ENCODE measurements at regions not wholly inside any gene's neighbourhood (a gene's known extent, or its start where the extent isn't known, plus 50 kb on each side); places are given as distances from the start of the nearest gene placed in this dataset.

DNA sequence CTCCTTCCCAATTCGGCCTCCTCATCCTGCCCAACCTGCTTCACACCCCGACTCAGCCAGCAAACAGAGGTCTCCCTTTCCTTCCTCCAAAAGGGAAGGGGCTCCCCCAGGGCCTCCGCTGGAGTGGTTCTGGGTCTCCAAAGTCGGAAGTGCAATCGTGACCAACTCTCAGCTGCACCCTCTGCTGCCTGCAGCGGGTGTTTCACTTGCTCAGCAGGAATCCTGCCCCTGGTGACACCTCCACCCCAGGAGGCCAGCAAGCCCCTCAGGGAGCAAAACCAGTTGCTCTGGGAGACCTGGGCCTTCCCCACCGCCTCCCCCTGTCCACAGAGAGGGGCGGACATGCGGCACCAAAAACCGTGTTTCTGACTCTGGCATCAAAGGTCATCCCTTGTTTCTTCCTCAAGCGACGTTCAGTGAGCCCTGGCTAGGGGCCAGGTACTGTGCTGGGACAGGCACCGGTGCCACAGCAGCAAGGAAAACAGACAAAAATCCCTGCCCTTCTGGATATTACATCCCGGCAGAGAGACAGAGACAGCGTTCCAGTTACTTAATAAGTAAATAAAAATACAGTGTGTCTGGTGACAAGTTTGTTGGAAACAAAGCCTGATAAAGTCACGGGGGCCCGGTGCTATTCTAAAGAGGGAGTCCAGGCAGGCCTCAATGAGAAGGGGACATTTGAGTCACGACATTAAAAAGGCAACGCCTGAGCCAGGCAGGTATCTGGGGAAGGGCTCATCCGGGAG, 219.0 kb downstream of the BMP7 start:
- in situ Hi-C loops (cut with MboI; ENCODE audit: low sequenced_read_pairs) = no loop called here

DNA sequence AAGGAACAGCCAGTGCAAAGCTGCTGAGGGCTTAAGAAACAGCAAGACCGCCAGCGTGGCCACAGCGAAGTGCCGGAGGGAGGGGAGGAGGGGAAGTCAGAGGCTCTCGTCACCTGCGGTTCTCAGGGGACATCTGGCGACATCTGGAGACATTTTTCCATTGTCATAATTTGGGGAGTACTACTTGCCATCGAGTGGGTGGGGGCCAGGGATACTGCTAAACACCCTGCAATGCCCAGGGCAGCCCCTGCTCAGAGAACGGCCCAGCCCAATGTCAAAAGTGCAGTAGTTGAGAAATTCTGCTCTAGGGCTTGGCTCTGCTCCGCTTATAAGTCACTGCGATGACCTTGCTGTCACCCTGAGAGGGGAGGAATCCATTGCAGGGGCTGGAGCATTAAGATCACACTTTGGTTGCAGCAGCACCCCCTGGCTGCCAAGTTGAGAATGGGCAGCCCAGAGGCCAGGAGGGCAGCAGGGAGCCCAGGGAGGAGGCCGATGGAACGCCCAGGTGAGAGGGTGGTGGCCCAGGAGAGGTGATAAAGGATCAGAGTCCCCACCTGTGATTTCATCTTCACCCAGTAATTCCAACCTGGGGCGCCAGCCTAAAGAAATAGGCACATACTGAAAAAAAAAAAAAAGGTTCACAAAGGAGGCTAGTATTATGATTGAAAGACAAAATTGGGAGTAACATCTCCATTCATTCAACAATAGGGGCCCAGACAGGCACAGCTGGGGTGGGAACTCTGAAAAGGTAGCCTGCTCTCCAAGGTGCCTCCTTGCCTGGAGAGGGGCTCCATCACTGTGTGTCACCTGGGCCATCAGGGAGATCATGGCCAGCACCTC, 218.2 kb downstream of the BMP7 start:
- in situ Hi-C loops (cut with MboI; ENCODE audit: low sequenced_read_pairs) = no loop called here

DNA sequence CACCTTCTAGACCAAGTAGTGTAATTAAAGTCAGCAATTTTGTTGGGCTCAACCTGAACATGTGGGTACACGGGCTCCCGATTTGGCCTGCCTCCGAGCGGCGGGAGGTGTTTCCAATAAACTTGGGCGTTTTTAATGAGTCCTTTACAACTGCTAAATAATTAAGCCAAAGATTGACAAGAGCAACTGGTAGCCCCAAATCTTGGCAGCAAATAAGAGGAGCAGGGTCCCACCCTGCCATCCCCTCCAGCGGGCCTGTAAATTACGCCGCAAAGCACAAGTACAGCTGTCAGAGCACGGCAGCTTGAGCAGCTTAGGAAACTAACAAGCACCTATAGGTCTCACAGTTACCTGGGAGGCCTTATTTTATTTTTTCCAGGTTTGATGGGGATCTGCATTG, 217.1 kb downstream of the BMP7 start:
- in situ Hi-C loops (cut with MboI; ENCODE audit: low sequenced_read_pairs) = no loop called here

- in situ Hi-C loops (cut with MboI; ENCODE audit: low sequenced_read_pairs) = no loop called here
These were observed 215.3 kb downstream of the BMP7 start for GRCh38 chr20:57051096-57051495.

DNA sequence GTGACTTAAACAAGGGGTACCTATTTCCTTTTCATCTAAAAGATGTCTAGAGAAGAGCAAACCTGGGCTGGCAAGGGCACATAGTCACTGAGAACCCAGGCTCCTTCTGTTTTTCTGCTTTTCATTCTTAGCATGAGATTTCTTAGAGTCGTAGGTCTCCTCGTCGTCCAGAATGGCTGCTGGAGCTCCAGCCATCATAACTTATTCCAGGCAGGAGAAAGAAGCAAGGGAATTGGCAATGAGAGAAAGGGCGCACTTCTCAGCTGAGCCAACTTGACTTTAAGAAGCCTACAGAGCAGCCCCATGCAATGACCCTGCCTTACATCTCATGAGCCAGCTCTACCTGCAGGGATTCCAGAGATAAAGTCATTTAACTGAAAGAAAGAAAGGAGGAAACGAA, 213.4 kb downstream of the BMP7 start:
- in situ Hi-C loops (cut with MboI; ENCODE audit: low sequenced_read_pairs) = no loop called here

DNA sequence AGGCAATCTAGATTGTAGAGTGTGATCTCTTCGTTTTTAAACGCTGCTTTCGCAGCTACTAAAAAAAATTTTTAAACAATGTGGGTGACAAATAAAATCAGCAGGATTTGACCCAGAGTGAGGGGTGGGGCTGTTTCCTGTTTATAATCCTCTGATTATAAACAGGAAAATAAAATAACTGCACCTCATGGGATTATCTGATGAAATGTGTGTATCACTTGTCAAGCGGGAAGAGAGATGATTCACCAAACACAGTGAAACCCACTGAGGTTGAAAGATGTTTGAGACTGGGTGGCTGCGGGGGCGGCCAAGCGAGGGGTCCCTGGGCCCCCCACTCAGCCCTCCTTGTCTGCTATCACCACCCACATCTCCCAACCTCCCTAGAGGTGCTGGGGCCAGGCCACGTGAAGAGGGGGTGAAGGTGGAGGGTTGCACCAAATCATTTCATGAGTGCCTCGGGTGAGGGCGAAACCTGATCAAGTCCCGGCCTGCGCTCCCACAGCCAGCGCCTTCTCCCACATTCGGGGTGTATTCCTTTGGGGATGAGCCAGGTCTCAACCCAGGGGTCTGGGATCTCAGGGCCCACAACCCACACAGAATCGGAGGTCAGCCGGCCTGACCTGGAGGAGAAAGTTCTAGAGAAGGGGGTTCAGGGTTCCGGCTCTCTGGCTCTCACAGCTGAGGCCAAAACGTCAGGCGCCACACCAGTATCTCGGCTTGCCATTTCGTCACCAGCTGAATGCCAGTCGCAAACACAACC, 212.5 kb downstream of the BMP7 start:
- in situ Hi-C loops (cut with MboI; ENCODE audit: low sequenced_read_pairs) = no loop called here

DNA sequence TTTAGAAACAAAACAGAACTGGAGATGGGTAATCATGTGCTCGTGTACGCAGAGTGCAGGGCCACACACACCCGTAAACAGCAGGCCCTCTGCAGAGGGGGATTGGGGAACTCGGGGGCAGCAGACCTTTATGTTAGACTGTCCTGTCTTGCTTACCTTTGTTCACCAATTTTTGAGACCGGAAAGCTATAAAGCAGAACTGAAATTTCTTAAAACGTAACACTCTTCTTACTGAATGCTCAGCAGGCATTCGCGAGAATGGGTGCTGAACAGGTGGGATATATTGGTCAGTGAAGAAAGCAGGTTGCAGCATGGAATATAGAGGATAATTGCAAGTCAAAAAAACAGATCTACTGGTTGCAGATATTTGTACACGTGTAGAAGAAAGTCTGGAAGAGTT, 211.1 kb downstream of the BMP7 start:
- in situ Hi-C loops (cut with MboI; ENCODE audit: low sequenced_read_pairs) = no loop called here

DNA sequence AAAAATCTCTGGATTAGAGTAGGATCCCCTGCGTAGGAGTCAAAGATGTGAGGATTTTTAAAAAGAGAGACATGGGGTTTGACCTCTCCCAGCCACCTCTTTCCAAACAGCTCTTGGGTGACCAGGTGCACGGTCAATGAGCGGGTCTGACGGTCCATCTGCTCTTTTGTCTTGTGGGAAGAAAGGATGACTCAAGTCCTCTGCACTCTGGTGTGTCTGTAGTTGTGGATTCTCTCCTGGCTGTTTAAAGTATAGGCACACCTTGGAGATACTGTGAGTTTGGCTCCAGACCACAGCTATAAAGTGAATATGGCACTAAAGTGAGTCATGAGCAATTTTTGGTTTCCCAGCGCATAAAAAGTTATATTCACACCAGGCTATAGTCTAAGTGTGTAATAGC, 209.8 kb downstream of the BMP7 start:
- in situ Hi-C loops (cut with MboI; ENCODE audit: low sequenced_read_pairs) = no loop called here

GRCh38 chr20:57059055-57059596, 207.3 kb downstream of the BMP7 start:
- in situ Hi-C loops (cut with MboI; ENCODE audit: low sequenced_read_pairs) = no loop called here

DNA sequence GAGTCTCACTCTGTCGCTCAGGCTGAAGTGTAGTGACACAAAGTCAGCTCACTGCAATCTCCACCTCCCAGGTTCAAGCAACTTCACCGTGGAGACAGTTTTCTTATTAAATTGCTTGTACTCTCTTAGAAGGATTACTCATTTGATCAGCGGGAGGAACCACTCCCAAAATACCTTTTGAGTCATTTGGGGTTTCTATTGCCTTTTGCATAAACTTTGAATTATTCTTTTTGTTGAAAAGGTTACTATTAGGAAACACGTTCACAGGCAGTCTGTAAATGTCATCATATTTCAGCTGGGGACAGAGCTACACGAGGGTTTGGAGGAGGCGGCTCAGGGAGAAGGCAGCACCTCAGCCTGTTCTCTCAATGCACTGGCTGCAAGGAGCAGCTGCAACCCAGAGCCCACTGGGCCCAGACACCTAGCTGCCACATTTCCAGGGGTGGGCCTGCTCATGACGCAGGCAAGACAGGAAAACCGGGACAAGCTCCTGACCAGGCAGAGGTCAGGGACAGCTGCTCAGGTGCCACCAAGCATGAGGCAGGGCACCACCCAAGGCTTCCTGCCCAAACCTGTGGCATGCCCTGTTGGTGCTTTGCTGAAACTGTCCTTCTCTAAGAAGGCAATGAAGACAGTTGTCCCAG, 205.9 kb downstream of the BMP7 start:
- in situ Hi-C loops (cut with MboI; ENCODE audit: low sequenced_read_pairs) = no loop called here

GRCh38 chr20:57061051-57061900, 205.2 kb downstream of the BMP7 start:
- in situ Hi-C loops (cut with MboI; ENCODE audit: low sequenced_read_pairs) = no loop called here

GRCh38 chr20:57062241-57062640, 204.2 kb downstream of the BMP7 start:
- in situ Hi-C loops (cut with MboI; ENCODE audit: low sequenced_read_pairs) = no loop called here

- in situ Hi-C loops (cut with MboI; ENCODE audit: low sequenced_read_pairs) = no loop called here
These were observed 203.7 kb downstream of the BMP7 start for GRCh38 chr20:57062696-57063270.

GRCh38 chr20:57064836-57065235, 201.6 kb downstream of the BMP7 start:
- in situ Hi-C loops (cut with MboI; ENCODE audit: low sequenced_read_pairs) = no loop called here

- in situ Hi-C loops (cut with MboI; ENCODE audit: low sequenced_read_pairs) = no loop called here
These were observed 200.8 kb downstream of the BMP7 start for GRCh38 chr20:57065646-57066045.

DNA sequence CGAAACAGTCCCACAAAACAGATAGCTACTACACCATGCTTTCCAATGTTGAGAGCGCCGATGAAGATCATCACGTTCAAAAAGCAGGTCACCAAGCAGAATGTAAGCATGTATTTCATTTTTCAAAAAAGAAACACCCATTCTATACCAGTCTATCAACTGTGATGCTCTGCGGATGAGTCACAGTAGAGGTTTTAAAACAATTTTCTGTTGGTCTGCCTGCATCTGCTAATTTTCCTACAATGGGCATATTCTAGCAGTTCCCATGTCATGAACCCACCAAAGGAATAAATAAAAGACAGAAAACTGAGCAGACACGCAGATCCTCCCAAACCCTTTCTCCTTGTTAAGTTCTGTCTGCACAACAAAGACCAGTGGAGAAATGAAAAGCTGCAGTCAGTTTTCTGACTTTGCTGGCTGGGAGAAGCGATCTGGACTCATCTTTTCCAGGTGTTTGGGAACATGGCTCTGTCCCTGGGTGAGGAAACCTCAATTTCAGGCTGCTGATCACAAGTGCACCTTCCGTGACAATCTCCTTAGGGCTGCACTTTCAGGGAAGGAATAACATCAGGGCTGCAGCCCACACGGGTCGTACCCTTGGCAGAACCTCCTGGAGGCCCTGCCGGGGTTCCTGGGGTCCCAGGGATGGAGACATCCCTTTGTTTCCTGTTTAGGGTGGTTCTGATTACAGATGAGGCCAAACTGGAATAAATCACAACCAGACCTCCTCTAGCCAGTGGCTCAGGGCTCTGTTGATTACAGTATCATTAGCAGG, 200.1 kb downstream of the BMP7 start:
- in situ Hi-C loops (cut with MboI; ENCODE audit: low sequenced_read_pairs) = no loop called here

DNA sequence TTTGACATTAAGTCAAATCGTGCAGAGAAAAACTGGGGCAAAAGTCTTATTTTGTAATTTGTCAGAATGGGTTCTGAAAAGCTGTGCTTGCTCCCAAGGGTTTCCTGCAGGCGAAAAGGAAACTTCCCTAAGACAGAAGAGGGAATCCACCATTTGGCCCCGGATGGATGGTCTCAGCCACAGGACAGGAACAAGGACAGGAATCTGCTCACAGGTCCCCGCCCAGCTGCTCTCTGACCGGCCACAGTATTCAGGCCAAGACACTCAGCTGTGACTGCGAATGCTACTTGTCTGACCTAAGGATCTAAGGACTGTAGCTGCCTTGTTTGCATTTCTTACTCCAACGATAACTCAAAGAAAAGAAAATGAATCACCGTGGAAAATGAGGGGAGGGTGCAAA, 197.0 kb downstream of the BMP7 start:
- in situ Hi-C loops (cut with MboI; ENCODE audit: low sequenced_read_pairs) = no loop called here

GRCh38 chr20:57070296-57070695, 196.1 kb downstream of the BMP7 start:
- in situ Hi-C loops (cut with MboI; ENCODE audit: low sequenced_read_pairs) = no loop called here

GRCh38 chr20:57071283-57071731, 195.1 kb downstream of the BMP7 start:
- in situ Hi-C loops (cut with MboI; ENCODE audit: low sequenced_read_pairs) = no loop called here
